Astrocyte of the spinal cord (primary cell): ENCODE measurements at regions not wholly inside any gene's neighbourhood (a gene's known extent, or its start where the extent isn't known, plus 50 kb on each side); places are given as distances from the start of the nearest gene placed in this dataset.
"Not testable (repeated sequence)": the region's sequence is repeated elsewhere in the genome, so short reads cannot be mapped to it uniquely, and the experiment has no call there.

ENCODE experiments used
- DNase-seq: peaks from one replicate; pipeline ENCODE4 v3.0.0; 2011; ENCODE audit warnings: low read depth, low spot score
- H3K4me3 ChIP-seq: 2 replicates; pipeline ENCODE4 v1.5.1; 2011; ENCODE audit warnings: low read depth, mild to moderate bottlenecking, low read length, moderate library complexity
- CTCF ChIP-seq: IDR thresholded peaks from 2 replicates; pipeline ENCODE4 v1.5.1; 2012; ENCODE audit warnings: low read depth, mild to moderate bottlenecking, low read length, inconsistent platforms
- in situ Hi-C: cut with HindIII; loops from 2 replicates; pipeline ENCODE4 v1.10.0; 2017; ENCODE audit warnings: low sequenced_read_pairs

GRCh38 chr1:90296327-90296726 lies 301.4 kb downstream of the ZNF326 start:
- DNase-seq = no peak
- TF ChIP-seq CTCF = no peak
- in situ Hi-C loops = no loop called here
- no peak overlapping the region for H3K4me3 ChIP-seq

DNA sequence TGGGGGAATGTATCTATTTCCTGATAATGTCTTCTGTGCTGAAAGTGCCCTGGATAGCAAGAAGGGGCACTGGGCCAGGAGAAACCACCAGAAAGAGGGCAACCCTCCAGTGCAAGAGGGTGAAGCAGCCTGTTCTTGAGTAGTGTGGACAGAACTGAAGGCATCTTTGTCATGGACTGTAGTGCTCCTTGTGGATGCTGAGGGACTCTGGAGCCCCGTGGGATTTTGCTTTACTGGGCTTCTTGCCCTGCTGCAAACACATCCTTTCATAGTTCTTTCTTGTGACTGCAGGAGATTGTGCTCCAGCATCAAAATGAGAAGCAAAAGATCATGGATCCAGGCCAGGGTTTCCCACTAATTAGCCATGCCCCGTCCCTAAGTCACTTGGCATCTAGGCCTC lies 300.6 kb downstream of the ZNF326 start:
- in situ Hi-C loops = no loop called here
- no peak for DNase-seq
- H3K4me3 ChIP-seq = no peak overlapping the region
- TF ChIP-seq CTCF = no peak

GRCh38 chr1:90291431-90292216 lies 296.7 kb downstream of the ZNF326 start:
- H3K4me3 ChIP-seq = no peak overlapping the region
- in situ Hi-C loops = no loop called here
- DNase-seq = peak; percentile 9
- no peak for TF ChIP-seq CTCF

DNA sequence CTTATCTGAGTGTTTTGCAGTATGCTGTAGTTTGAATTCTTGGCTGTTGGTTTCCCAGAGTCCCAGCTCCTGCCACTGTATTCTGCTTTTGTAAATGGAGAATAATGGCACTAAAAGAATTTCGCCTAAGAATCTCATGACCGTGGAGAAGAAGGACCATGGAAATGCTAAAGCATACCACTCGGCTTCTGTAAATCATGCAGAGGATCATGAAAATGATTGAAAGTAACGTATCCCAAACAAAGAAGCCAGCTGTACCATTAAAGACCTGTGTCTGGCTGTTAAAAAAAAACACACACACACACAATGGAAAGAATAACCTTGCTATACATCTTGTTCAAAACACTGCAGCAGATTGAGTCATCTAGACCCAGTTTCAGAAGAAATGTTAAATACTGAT lies 287.9 kb downstream of the ZNF326 start:
- DNase-seq = no peak
- TF ChIP-seq CTCF = no peak
- H3K4me3 ChIP-seq = no peak overlapping the region
- in situ Hi-C loops = no loop called here

GRCh38 chr1:90281886-90282285 lies 287.0 kb downstream of the ZNF326 start:
- DNase-seq, H3K4me3 ChIP-seq, in situ Hi-C loops: not testable (repeated sequence)

- H3K4me3 ChIP-seq = no peak overlapping the region
- in situ Hi-C loops = no loop called here
- no peak for TF ChIP-seq CTCF
- no peak for DNase-seq
Observed at GRCh38 chr1:90277270-90277669, 282.4 kb downstream of the ZNF326 start.

GRCh38 chr1:90274376-90274775 lies 279.5 kb downstream of the ZNF326 start:
- H3K4me3 ChIP-seq = no peak overlapping the region
- in situ Hi-C loops = no loop called here
- TF ChIP-seq CTCF = no peak
- no peak for DNase-seq
